ENCODE measurements at regions not wholly inside any gene's neighbourhood (a gene's known extent, or its start where the extent isn't known, plus 50 kb on each side); places are given as distances from the start of the nearest gene placed in this dataset.

- TF ChIP-seq CTCF (IDR thresholded peaks at IDR 0.05; ENCODE audit: poor library complexity) (no peak), EZH2 (IDR thresholded peaks at IDR 0.05; ENCODE audit: borderline replicate concordance) (no peak), EZH2phosphoT487 (IDR thresholded peaks at IDR 0.05; ENCODE audit: low read depth, severe bottlenecking, unreplicated experiment) (no peak)
Measured at GRCh38 chr4:134948110-134948642, 746.6 kb upstream of the PABPC4L start.
